OCI-LY7 (cell line): ENCODE measurements at regions not wholly inside any gene's neighbourhood (a gene's known extent, or its start where the extent isn't known, plus 50 kb on each side); places are given as distances from the start of the nearest gene placed in this dataset.

Experiments
- BruUV-seq: library from RNA; stranded (reverse); fragments of 400-500 nt; replicated peaks from 2 replicates; lab custom pipeline; 2021; lab: Mats Ljungman, UMichigan
- CTCF ChIA-PET: fragments of 300-600 bp; sonication (Branson Sonifier 250); formaldehyde crosslinking; loops from one replicate; lab custom pipeline; 2022; ENCODE audit warnings: antibody characterized with exemption; ENCODE audit not compliant: unreplicated experiment; lab: Charles Lee
- POLR2A ChIA-PET: fragments of 300-600 bp; sonication (Branson Sonifier 250); formaldehyde crosslinking; loops from one replicate; lab custom pipeline; 2022; ENCODE audit warnings: antibody characterized with exemption; lab: Charles Lee
- DNase-seq: peaks from one replicate; pipeline ENCODE4 v3.0.0-alpha.2; 2015; ENCODE audit warnings: low spot score
- H2AFZ ChIP-seq: fragments of 200-600 bp; sonication (generic), shearing (Covaris generic); 2 replicates; pipeline ENCODE4 v1.6.1; 2014; ENCODE audit warnings: mild to moderate bottlenecking, antibody characterized with exemption, low read length, moderate library complexity
- H3K27ac ChIP-seq: fragments of 200-600 bp; sonication (generic); 2 replicates; pipeline ENCODE4 v1.5.1; 2014; ENCODE audit warnings: mixed run types, low read depth, mild to moderate bottlenecking, moderate library complexity, low read length, inconsistent platforms; ENCODE audit not compliant: poor library complexity, severe bottlenecking
- H3K36me3 ChIP-seq: fragments of 200-600 bp; sonication (generic); 2 replicates; pipeline ENCODE4 v1.6.1; 2014; ENCODE audit warnings: mild to moderate bottlenecking, antibody characterized with exemption, low read length, moderate library complexity, mixed read lengths; ENCODE audit not compliant: insufficient read depth
- H3K4me1 ChIP-seq: fragments of 200-600 bp; sonication (generic); 2 replicates; pipeline ENCODE4 v1.5.1; 2014; ENCODE audit warnings: mild to moderate bottlenecking, low read length; ENCODE audit not compliant: insufficient read depth, poor library complexity, severe bottlenecking
- H3K4me2 ChIP-seq: fragments of 200-600 bp; sonication (generic); 2 replicates; pipeline ENCODE4 v1.6.1; 2014; ENCODE audit warnings: mild to moderate bottlenecking, low read length
- H3K4me3 ChIP-seq: fragments of 200-600 bp; sonication (generic); 2 replicates; pipeline ENCODE4 v1.5.1; 2014; ENCODE audit warnings: mild to moderate bottlenecking, low read depth, low read length; ENCODE audit not compliant: poor library complexity, severe bottlenecking
- H3K79me2 ChIP-seq: fragments of 200-600 bp; sonication (generic); 2 replicates; pipeline ENCODE4 v1.6.1; 2016; ENCODE audit warnings: low read depth, mild to moderate bottlenecking, low read length, moderate library complexity, mixed read lengths; ENCODE audit not compliant: insufficient read depth
- H3K9me2 ChIP-seq: fragments of 200-600 bp; sonication (generic); 2 replicates; pipeline ENCODE4 v1.6.1; 2016; ENCODE audit warnings: mild to moderate bottlenecking, low read length, mixed read lengths; ENCODE audit not compliant: insufficient read depth
- H3K9me3 ChIP-seq: fragments of 200-600 bp; sonication (generic); 2 replicates; pipeline ENCODE4 v1.6.1; 2014; ENCODE audit warnings: mild to moderate bottlenecking, mixed run types, low read length, mixed read lengths
- H4K20me1 ChIP-seq: fragments of 200-600 bp; sonication (generic); 2 replicates; pipeline ENCODE4 v1.6.1; 2014; ENCODE audit warnings: mild to moderate bottlenecking, antibody characterized with exemption, low read length, moderate library complexity, mixed read lengths; ENCODE audit not compliant: insufficient read depth
- CTCF ChIP-seq: fragments of 200-600 bp; sonication (generic); conservative IDR thresholded peaks from 2 replicates; pipeline ENCODE4 v1.5.1; 2014; ENCODE audit warnings: mild to moderate bottlenecking, antibody characterized with exemption, low read length, moderate library complexity, mixed read lengths
- EZH2phosphoT487 ChIP-seq: fragments of 200-600 bp; sonication (generic); IDR thresholded peaks from 2 replicates; pipeline ENCODE4 v1.6.1; 2018; ENCODE audit warnings: low read depth, borderline replicate concordance, mild to moderate bottlenecking, mixed run types, antibody characterized with exemption, low read length, moderate library complexity, mixed read lengths
- intact Hi-C: fragments of 100-400 bp; cut with micrococcal nuclease; formaldehyde crosslinking; loops from one replicate; pipeline ENCODE4 v1.10.0; 2022; ENCODE audit not compliant: unreplicated experiment

- Histone ChIP-seq H3K9me3 (no peaks in the 10 kb centered on the region), H3K4me3 (no peak overlapping the region), H3K9me2 (no peaks in the 10 kb centered on the region), H3K4me2 (no peak overlapping the region), H3K79me2 (no peaks in the 10 kb centered on the region), H3K4me1 (no peaks in the 10 kb centered on the region), H4K20me1 (no peaks in the 10 kb centered on the region), H2AFZ (no peak overlapping the region), H3K36me3 (no peaks in the 10 kb centered on the region), H3K27ac (no peak overlapping the region)
- ChIA-PET POLR2A (interaction anchor here (0.6 to 0.7 kb wide), 3 partner anchors 172 to 300 kb away, joined by 3 to 4 read pairs (median 3); no protein-coding TSS in a partner anchor), CTCF (no interaction called here)
- intact Hi-C loops, result no loop called here
- no peak for TF ChIP-seq CTCF
- no TSS peak for BruUV-seq
- no peak for DNase-seq
These were observed 63.5 kb upstream of the ROR1 start for GRCh38 chr1:63710308-63710707.

GRCh38 chr1:63710761-63711380, 62.9 kb upstream of the ROR1 start:
- Histone ChIP-seq H3K79me2 (no peaks in the 10 kb centered on the region), H3K36me3 (no peaks in the 10 kb centered on the region), H3K4me1 (no peaks in the 10 kb centered on the region), H3K4me3 (no peak overlapping the region), H2AFZ (no peak overlapping the region), H4K20me1 (no peaks in the 10 kb centered on the region), H3K27ac (no peak overlapping the region), H3K9me3 (no peaks in the 10 kb centered on the region), H3K4me2 (no peak overlapping the region), H3K9me2 (no peaks in the 10 kb centered on the region)
- CTCF ChIA-PET, result no interaction called here
- POLR2A ChIA-PET, result no interaction called here
- intact Hi-C loops, result no loop called here
- DNase-seq, result no peak
- no TSS peak for BruUV-seq
- no peak for TF ChIP-seq EZH2phosphoT487

GRCh38 chr1:63713041-63713440, 60.8 kb upstream of the ROR1 start:
- no peaks in the 10 kb centered on the region for H3K36me3 ChIP-seq
- no peaks in the 10 kb centered on the region for H3K79me2 ChIP-seq
- no peak for DNase-seq
- ChIA-PET CTCF (no interaction called here), POLR2A (no interaction called here)
- H3K4me2 ChIP-seq, result no peak overlapping the region
- no peaks in the 10 kb centered on the region for H3K9me2 ChIP-seq
- H3K4me3 ChIP-seq, result no peak overlapping the region
- H3K4me1 ChIP-seq, result no peaks in the 10 kb centered on the region
- no peaks in the 10 kb centered on the region for H4K20me1 ChIP-seq
- no peak overlapping the region for H2AFZ ChIP-seq
- H3K9me3 ChIP-seq, result no peaks in the 10 kb centered on the region
- H3K27ac ChIP-seq, result no peak overlapping the region
- no peak for TF ChIP-seq EZH2phosphoT487
- intact Hi-C loops, result no loop called here
- no TSS peak for BruUV-seq
